ENCODE measurements at regions not wholly inside any gene's neighbourhood (a gene's known extent, or its start where the extent isn't known, plus 50 kb on each side); places are given as distances from the start of the nearest gene placed in this dataset.

- H3K4me3 ChIP-seq (ENCODE audit: low read length), result no peak overlapping the region
- H3K9ac ChIP-seq (ENCODE audit: low read length), result no peak overlapping the region
- no peak overlapping the region for H3K27ac ChIP-seq (ENCODE audit: low read depth, low read length)
- no peaks in the 10 kb centered on the region for H3K4me1 ChIP-seq (ENCODE audit: control insufficient read depth, insufficient read depth, low read length)
- no peaks in the 10 kb centered on the region for H3K27me3 ChIP-seq (ENCODE audit: control insufficient read depth, insufficient read depth, low read length)
- no peaks in the 10 kb centered on the region for H3K36me3 ChIP-seq (ENCODE audit: control insufficient read depth, insufficient read depth, low read length)
Observed at GRCh38 chr4:38268108-38268820, 308.1 kb downstream of the PTTG2 start.

- Histone ChIP-seq H3K4me3 (ENCODE audit: low read length) (no peak overlapping the region), H3K4me1 (ENCODE audit: control insufficient read depth, insufficient read depth, low read length) (no peaks in the 10 kb centered on the region), H3K27ac (ENCODE audit: low read depth, low read length) (no peak overlapping the region), H3K36me3 (ENCODE audit: control insufficient read depth, insufficient read depth, low read length) (no peaks in the 10 kb centered on the region), H3K27me3 (ENCODE audit: control insufficient read depth, insufficient read depth, low read length) (no peaks in the 10 kb centered on the region), H3K9ac (ENCODE audit: low read length) (no peak overlapping the region)
Observed at GRCh38 chr4:38268837-38269236, 308.6 kb downstream of the PTTG2 start.

GRCh38 chr4:38273407-38273806 is 313.2 kb downstream of the PTTG2 start:
- no peaks in the 10 kb centered on the region for H3K27me3 ChIP-seq (ENCODE audit: control insufficient read depth, insufficient read depth, low read length)
- no peak overlapping the region for H3K9ac ChIP-seq (ENCODE audit: low read length)
- no peak overlapping the region for H3K4me3 ChIP-seq (ENCODE audit: low read length)
- no peak overlapping the region for H3K27ac ChIP-seq (ENCODE audit: low read depth, low read length)
- H3K36me3 ChIP-seq (ENCODE audit: control insufficient read depth, insufficient read depth, low read length), result no peaks in the 10 kb centered on the region
- H3K4me1 ChIP-seq (ENCODE audit: control insufficient read depth, insufficient read depth, low read length), result no peaks in the 10 kb centered on the region

GRCh38 chr4:38275331-38276100 is 315.3 kb downstream of the PTTG2 start:
- Histone ChIP-seq H3K27ac (ENCODE audit: low read depth, low read length) (no peak overlapping the region), H3K36me3 (ENCODE audit: control insufficient read depth, insufficient read depth, low read length) (no peaks in the 10 kb centered on the region)

GRCh38 chr4:38278255-38278654 is 318.1 kb downstream of the PTTG2 start:
- no peaks in the 10 kb centered on the region for H3K27me3 ChIP-seq (ENCODE audit: control insufficient read depth, insufficient read depth, low read length)
- H3K4me1 ChIP-seq (ENCODE audit: control insufficient read depth, insufficient read depth, low read length), result peaks cover 5% of the 10 kb centered on the region
- H3K4me3 ChIP-seq (ENCODE audit: low read length), result no peak overlapping the region
- no peak overlapping the region for H3K27ac ChIP-seq (ENCODE audit: low read depth, low read length)
- no peak overlapping the region for H3K9ac ChIP-seq (ENCODE audit: low read length)
- H3K36me3 ChIP-seq (ENCODE audit: control insufficient read depth, insufficient read depth, low read length), result no peaks in the 10 kb centered on the region

More at GRCh38 chr4:38275331-38276100, 315.3 kb downstream of the PTTG2 start:
- Histone ChIP-seq H3K4me3 (ENCODE audit: low read length) (no peak overlapping the region), H3K9ac (ENCODE audit: low read length) (no peak overlapping the region), H3K27me3 (ENCODE audit: control insufficient read depth, insufficient read depth, low read length) (no peaks in the 10 kb centered on the region), H3K4me1 (ENCODE audit: control insufficient read depth, insufficient read depth, low read length) (no peaks in the 10 kb centered on the region)

- Histone ChIP-seq H3K9ac (ENCODE audit: low read length) (no peak overlapping the region), H3K27ac (ENCODE audit: low read depth, low read length) (no peak overlapping the region), H3K4me1 (ENCODE audit: control insufficient read depth, insufficient read depth, low read length) (peaks cover 5% of the 10 kb centered on the region), H3K27me3 (ENCODE audit: control insufficient read depth, insufficient read depth, low read length) (no peaks in the 10 kb centered on the region), H3K36me3 (ENCODE audit: control insufficient read depth, insufficient read depth, low read length) (no peaks in the 10 kb centered on the region), H3K4me3 (ENCODE audit: low read length) (no peak overlapping the region)
Observed at GRCh38 chr4:38279077-38279476, 318.9 kb downstream of the PTTG2 start.

- H3K4me3 ChIP-seq (ENCODE audit: low read length), result no peak overlapping the region
- H3K4me1 ChIP-seq (ENCODE audit: control insufficient read depth, insufficient read depth, low read length), result peaks cover 5% of the 10 kb centered on the region
- H3K9ac ChIP-seq (ENCODE audit: low read length), result no peak overlapping the region
- no peaks in the 10 kb centered on the region for H3K36me3 ChIP-seq (ENCODE audit: control insufficient read depth, insufficient read depth, low read length)
- no peaks in the 10 kb centered on the region for H3K27me3 ChIP-seq (ENCODE audit: control insufficient read depth, insufficient read depth, low read length)
- no peak overlapping the region for H3K27ac ChIP-seq (ENCODE audit: low read depth, low read length)
Observed at GRCh38 chr4:38279650-38280322, 319.6 kb downstream of the PTTG2 start.

- H3K9ac ChIP-seq (ENCODE audit: low read length), result no peak overlapping the region
- H3K36me3 ChIP-seq (ENCODE audit: control insufficient read depth, insufficient read depth, low read length), result no peaks in the 10 kb centered on the region
- no peak overlapping the region for H3K4me3 ChIP-seq (ENCODE audit: low read length)
- H3K27me3 ChIP-seq (ENCODE audit: control insufficient read depth, insufficient read depth, low read length), result no peaks in the 10 kb centered on the region
- no peak overlapping the region for H3K27ac ChIP-seq (ENCODE audit: low read depth, low read length)
- peaks cover 5% of the 10 kb centered on the region for H3K4me1 ChIP-seq (ENCODE audit: control insufficient read depth, insufficient read depth, low read length)
Observed at GRCh38 chr4:38280323-38280706, 320.1 kb downstream of the PTTG2 start.

- Histone ChIP-seq H3K27ac (ENCODE audit: low read depth, low read length) (peak overlapping the region; percentile 5), H3K4me1 (ENCODE audit: control insufficient read depth, insufficient read depth, low read length) (peaks cover 5% of the 10 kb centered on the region), H3K27me3 (ENCODE audit: control insufficient read depth, insufficient read depth, low read length) (no peaks in the 10 kb centered on the region), H3K9ac (ENCODE audit: low read length) (no peak overlapping the region), H3K4me3 (ENCODE audit: low read length) (no peak overlapping the region), H3K36me3 (ENCODE audit: control insufficient read depth, insufficient read depth, low read length) (no peaks in the 10 kb centered on the region)
Observed at GRCh38 chr4:38281371-38282071, 321.3 kb downstream of the PTTG2 start.

GRCh38 chr4:38283724-38284123 is 323.5 kb downstream of the PTTG2 start:
- Histone ChIP-seq H3K36me3 (ENCODE audit: control insufficient read depth, insufficient read depth, low read length) (no peaks in the 10 kb centered on the region), H3K9ac (ENCODE audit: low read length) (no peak overlapping the region), H3K27me3 (ENCODE audit: control insufficient read depth, insufficient read depth, low read length) (no peaks in the 10 kb centered on the region), H3K27ac (ENCODE audit: low read depth, low read length) (no peak overlapping the region), H3K4me3 (ENCODE audit: low read length) (no peak overlapping the region), H3K4me1 (ENCODE audit: control insufficient read depth, insufficient read depth, low read length) (peaks cover 5% of the 10 kb centered on the region)

GRCh38 chr4:38284294-38285030 is 324.3 kb downstream of the PTTG2 start:
- Histone ChIP-seq H3K27ac (ENCODE audit: low read depth, low read length) (no peak overlapping the region), H3K4me3 (ENCODE audit: low read length) (no peak overlapping the region)

More at GRCh38 chr4:38284294-38285030, 324.3 kb downstream of the PTTG2 start:
- H3K36me3 ChIP-seq (ENCODE audit: control insufficient read depth, insufficient read depth, low read length), result no peaks in the 10 kb centered on the region
- peaks cover 5% of the 10 kb centered on the region for H3K4me1 ChIP-seq (ENCODE audit: control insufficient read depth, insufficient read depth, low read length)
- no peak overlapping the region for H3K9ac ChIP-seq (ENCODE audit: low read length)
- H3K27me3 ChIP-seq (ENCODE audit: control insufficient read depth, insufficient read depth, low read length), result no peaks in the 10 kb centered on the region
